ENCODE measurements at regions not wholly inside any gene's neighbourhood (a gene's known extent, or its start where the extent isn't known, plus 50 kb on each side); places are given as distances from the start of the nearest gene placed in this dataset.

DNA sequence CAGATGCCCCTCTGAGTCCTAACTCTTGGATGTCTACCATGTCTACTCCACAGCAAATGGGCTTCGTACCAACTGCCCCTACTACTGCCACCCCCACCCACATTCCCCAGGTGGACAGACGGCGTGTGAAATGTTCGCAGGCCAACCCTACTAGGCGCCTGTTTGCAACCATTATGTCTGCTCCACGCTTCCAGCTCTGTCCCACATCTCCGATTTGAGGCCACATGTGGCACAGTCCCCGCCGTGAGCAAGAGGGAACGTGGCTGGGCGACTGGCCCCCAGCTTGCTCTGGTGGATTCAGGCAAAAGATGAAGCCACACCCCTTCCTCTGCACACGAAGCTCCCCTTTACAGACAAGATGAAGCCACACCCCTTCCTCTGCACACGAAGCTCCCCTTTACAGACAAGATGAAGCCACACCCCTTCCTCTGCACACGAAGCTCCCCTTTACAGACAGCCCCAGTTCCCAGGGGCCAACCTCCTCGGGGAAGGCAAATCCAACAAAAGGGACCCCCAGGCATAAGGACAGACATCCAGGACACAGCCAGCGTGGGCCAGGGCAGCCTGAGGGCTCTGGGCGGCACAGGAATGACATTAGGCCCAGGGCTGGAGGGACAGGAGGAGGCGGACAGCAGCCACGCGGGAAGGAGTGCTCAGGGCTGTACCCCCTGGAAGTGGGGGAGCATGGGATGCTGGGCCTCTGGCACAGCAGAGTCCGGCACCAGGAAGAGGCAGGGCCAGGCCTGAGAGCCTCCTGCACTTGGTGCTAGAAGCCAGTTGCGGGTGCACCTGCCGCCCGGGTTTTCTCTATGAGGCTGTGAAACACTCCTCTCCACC is 106.2 kb downstream of the SHANK2 start:
- no peak for DNase-seq

DNA sequence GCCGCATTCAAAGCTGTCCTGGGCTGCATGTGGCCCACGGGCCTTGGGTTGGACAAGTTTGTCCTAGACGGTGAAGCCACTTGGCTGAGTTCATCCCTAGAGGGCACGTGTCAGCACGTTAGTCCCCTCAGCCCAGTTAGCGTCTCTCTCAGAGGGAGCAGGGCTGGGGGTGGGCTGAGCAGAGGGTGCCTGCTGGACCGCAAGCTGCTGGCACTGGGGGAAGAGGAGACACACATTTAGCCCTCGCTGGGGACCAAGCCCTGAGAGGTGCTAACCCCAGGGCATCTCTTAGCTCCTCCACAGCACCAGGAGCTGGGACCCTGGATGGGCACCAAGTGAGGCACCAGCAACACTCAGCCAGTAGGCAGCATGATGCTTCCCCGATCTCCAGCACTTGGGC is 107.0 kb downstream of the SHANK2 start:
- TF ChIP-seq POLR2A (IDR thresholded peaks at IDR 0.05): no peak
- WGBS, 2 donors: 88 to 94% methylated on average over 9 of the region's 9 CpGs
- peaks cover 0 to 2% (median 0%) of the 10 kb centered on the region in 4 donors for H3K9me3 ChIP-seq

More for the DNA sequence above, 106.2 kb downstream of the SHANK2 start:
- intact Hi-C loops (cut with DNase I): no loop called here
- Histone ChIP-seq H3K4me1 (no peaks in the 10 kb centered on the region), H3K27ac (no peak overlapping the region), H3K27me3 (peaks cover 0 to 16% (median 0%) of the 10 kb centered on the region in 3 donors), H3K4me3 (no peak overlapping the region), H3K36me3 (no peaks in the 10 kb centered on the region), H3K9me3 (peaks cover 0 to 2% (median 0%) of the 10 kb centered on the region in 4 donors)
- TF ChIP-seq POLR2AphosphoS5 (IDR thresholded peaks at IDR 0.05): no peak
- TF ChIP-seq EP300 (IDR thresholded peaks at IDR 0.05): no peak
- TF ChIP-seq, protein P1, sequence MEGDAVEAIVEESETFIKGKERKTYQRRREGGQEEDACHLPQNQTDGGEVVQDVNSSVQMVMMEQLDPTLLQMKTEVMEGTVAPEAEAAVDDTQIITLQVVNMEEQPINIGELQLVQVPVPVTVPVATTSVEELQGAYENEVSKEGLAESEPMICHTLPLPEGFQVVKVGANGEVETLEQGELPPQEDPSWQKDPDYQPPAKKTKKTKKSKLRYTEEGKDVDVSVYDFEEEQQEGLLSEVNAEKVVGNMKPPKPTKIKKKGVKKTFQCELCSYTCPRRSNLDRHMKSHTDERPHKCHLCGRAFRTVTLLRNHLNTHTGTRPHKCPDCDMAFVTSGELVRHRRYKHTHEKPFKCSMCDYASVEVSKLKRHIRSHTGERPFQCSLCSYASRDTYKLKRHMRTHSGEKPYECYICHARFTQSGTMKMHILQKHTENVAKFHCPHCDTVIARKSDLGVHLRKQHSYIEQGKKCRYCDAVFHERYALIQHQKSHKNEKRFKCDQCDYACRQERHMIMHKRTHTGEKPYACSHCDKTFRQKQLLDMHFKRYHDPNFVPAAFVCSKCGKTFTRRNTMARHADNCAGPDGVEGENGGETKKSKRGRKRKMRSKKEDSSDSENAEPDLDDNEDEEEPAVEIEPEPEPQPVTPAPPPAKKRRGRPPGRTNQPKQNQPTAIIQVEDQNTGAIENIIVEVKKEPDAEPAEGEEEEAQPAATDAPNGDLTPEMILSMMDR (IDR thresholded peaks at IDR 0.05): no peak
- no peak for TF ChIP-seq POLR2A (IDR thresholded peaks at IDR 0.05)
- 80 to 84% methylated on average over 24 of the region's 24 CpGs for WGBS, 2 donors

DNA sequence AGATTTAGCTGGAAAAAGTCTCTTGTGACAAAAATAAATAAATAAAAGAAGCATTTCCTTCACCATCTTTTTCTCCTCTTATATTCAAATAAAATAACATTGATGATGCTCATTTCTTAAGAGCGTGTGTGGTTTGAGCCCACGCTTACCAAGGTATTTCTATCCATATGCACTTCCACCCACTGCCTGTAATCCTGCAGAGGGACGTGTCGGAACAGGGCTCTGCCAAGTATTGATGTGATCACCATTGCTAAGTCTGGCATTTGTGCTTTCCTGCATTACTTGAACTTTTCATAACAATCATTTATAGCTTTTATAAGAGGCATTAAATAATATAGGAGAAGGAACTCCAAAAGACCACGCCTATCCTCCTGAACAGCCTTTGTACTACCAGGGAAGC is 107.6 kb downstream of the SHANK2 start:
- intact Hi-C loops (cut with DNase I): no loop called here
- peaks cover 0 to 5% (median 3%) of the 10 kb centered on the region in 4 donors for H3K4me1 ChIP-seq
- peaks cover 0 to 8% (median 0%) of the 10 kb centered on the region in 3 donors for H3K27me3 ChIP-seq
- TF ChIP-seq POLR2A (IDR thresholded peaks at IDR 0.05) (no peak), EP300 (IDR thresholded peaks at IDR 0.05) (no peak), POLR2AphosphoS5 (IDR thresholded peaks at IDR 0.05) (no peak)
- TF ChIP-seq, protein P1 (IDR thresholded peaks at IDR 0.05): no peak
- H3K27ac ChIP-seq: no peak overlapping the region
- H3K36me3 ChIP-seq: no peaks in the 10 kb centered on the region
- 91 to 95% methylated on average over 5 of the region's 5 CpGs for WGBS, 2 donors
- no peak for DNase-seq
- H3K4me3 ChIP-seq: no peak overlapping the region
- H3K9me3 ChIP-seq: peaks cover 0 to 2% (median 0%) of the 10 kb centered on the region in 4 donors

More for the DNA sequence above, 107.0 kb downstream of the SHANK2 start:
- Histone ChIP-seq H3K27me3 (peaks cover 0 to 10% (median 0%) of the 10 kb centered on the region in 3 donors), H3K36me3 (no peaks in the 10 kb centered on the region), H3K4me3 (no peak overlapping the region), H3K4me1 (no peaks in the 10 kb centered on the region), H3K27ac (no peak overlapping the region)
- DNase-seq: no peak
- intact Hi-C loops (cut with DNase I): no loop called here

DNA sequence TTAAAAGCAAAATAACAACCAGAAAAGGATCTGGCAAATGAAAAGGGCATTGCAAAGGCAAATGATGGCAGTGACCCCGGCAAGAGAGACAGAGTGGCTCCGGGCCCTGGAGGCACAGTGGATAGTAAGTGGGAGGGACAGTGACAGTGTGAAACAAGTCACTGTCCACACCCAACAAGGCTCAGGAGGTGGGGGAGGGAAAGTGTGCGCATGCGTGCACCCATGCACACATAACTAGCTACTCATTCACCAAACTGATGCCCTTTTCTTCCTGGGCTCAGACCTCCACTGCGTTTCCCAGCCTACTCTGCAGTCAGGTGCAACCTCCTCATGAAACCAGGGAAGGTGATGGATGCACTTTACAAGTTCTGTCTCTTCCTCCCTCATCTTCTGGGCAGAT is 108.4 kb downstream of the SHANK2 start:
- Histone ChIP-seq H3K4me3 (no peak overlapping the region), H3K36me3 (no peaks in the 10 kb centered on the region), H3K4me1 (peaks cover 0 to 9% (median 7%) of the 10 kb centered on the region in 4 donors), H3K27me3 (peaks cover 0 to 8% (median 0%) of the 10 kb centered on the region in 3 donors), H3K9me3 (peaks cover 0 to 2% (median 0%) of the 10 kb centered on the region in 4 donors), H3K27ac (no peak overlapping the region)
- intact Hi-C loops (cut with DNase I): no loop called here
- WGBS, 2 donors: 82 to 89% methylated on average over 5 of the region's 5 CpGs
- TF ChIP-seq EP300 (IDR thresholded peaks at IDR 0.05) (no peak), POLR2AphosphoS5 (IDR thresholded peaks at IDR 0.05) (no peak)
- TF ChIP-seq, protein P1 (IDR thresholded peaks at IDR 0.05): no peak
- no peak for DNase-seq

DNA sequence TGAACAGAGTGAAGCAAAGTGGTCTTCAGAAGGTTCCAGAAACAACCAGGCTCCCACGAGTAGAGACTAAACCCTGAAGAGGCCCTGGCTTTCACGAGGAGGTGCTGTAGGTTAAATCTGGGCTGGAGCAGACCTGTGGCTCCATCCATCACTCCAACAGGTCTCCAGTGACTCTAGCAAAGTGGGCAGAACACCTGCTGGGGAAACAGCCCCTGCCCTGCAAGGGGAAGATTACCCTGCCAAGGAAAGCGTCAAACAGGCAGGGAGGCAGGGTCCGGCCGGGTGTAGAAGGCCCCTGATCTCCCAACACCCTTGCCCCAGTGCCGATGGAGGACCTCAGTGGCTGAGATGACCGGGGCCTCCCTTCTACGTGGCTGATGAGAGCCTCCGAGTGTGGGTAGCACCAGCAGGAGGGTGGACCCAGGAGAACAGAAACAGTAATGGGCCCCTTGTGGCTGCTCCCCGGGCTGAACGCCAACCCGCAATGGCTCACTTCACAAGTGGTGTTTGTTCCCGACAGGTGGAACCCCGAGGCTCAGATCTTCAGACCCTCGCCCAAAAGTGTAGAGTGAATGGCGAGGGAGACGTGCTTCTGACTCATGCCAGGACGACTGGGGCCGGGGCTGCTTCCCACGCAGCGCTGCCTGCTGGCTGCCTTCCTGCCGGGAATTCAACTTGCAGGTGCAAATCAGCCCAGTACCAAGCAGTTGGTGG is 112.0 kb downstream of the SHANK2 start:
- Histone ChIP-seq H3K27me3 (no peaks in the 10 kb centered on the region), H3K9me3 (peaks cover 0 to 2% (median 0%) of the 10 kb centered on the region in 4 donors), H3K27ac (no peak overlapping the region), H3K4me1 (peaks cover 0 to 9% (median 7%) of the 10 kb centered on the region in 4 donors), H3K4me3 (no peak overlapping the region), H3K36me3 (no peaks in the 10 kb centered on the region)
- intact Hi-C loops (cut with DNase I): no loop called here
- 89 to 90% methylated on average over 22 of the region's 22 CpGs for WGBS, 2 donors
- no peak for DNase-seq
- TF ChIP-seq POLR2A (IDR thresholded peaks at IDR 0.05) (no peak), POLR2AphosphoS5 (IDR thresholded peaks at IDR 0.05) (no peak), EP300 (IDR thresholded peaks at IDR 0.05) (no peak)
- TF ChIP-seq, protein P1 (IDR thresholded peaks at IDR 0.05): no peak

Measured in sigmoid colon (tissue), 6 donors.